ENCODE measurements at regions not wholly inside any gene's neighbourhood (a gene's known extent, or its start where the extent isn't known, plus 50 kb on each side); places are given as distances from the start of the nearest gene placed in this dataset.

GRCh38 chr1:201750120-201750519, 78.8 kb upstream of the IPO9 start:
- Histone ChIP-seq H3K36me3 (no peaks in the 10 kb centered on the region), H3K4me1 (peaks cover 6 to 16% of the 10 kb centered on the region in 2 donors), H3K27me3 (peaks cover 0 to 2% (median 0%) of the 10 kb centered on the region in 3 donors), H3K27ac (peak overlapping the region in 1 of 4 donors; percentile 30), H3K9me3 (no peaks in the 10 kb centered on the region), H3K4me3 (no peak overlapping the region)
- intact Hi-C loops (cut with DNase I; ENCODE audit: low total_unique reads), result no loop called here
- in situ Hi-C loops (cut with MboI; ENCODE audit: low sequenced_read_pairs in 4 of 4), result no loop called here
- DNase-seq (no peak), ATAC-seq (no peak)
- TF ChIP-seq POLR2A (IDR thresholded peaks at IDR 0.05) (no peak), CTCF (IDR thresholded peaks at IDR 0.05 in 4 of 5, conservative IDR thresholded peaks at IDR 0.05 in 1 of 5) (no peak)

DNA sequence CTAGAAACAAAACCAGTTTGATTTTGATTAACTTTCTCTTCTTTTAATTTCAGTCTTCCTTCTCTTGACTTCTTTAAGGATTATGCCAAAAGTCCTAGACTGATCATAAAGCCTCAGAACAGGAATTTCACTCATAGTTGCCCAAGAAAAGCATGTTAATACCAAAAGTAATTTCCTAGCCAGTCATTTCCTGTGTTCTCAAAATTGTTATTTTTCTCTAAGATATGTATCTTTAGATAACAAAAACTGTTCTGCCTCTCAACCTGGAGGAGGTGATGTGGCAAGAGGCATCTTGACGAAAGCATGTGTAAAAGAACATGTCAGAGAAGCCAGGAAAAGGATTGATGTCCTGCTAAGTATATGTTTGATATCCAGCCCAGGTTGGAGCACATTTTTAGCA, 78.0 kb upstream of the IPO9 start:
- in situ Hi-C loops (cut with MboI; ENCODE audit: low sequenced_read_pairs in 4 of 4), result no loop called here

DNA sequence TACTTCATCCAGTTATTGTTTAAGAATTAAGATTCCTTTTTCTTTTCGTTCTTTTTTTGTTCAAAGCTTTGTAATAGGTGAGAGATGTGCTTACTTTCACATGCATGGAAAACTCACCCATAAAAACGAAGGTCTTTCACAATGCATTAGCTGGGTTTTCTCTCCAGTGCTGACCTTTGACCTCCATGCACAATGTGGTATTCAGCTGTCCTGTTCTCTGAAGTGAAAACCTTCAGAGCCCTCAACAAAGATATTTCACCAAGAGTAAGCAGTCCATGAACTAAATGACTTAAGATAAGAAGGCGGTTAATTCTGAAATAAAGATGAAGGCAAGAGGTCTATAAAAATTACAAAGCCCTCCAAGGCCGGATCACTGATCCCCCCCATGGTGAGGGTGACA, 77.1 kb upstream of the IPO9 start:
- H3K4me3 ChIP-seq, result no peak overlapping the region
- no peak for ATAC-seq
- no peak overlapping the region for H3K27ac ChIP-seq
- H3K36me3 ChIP-seq, result no peaks in the 10 kb centered on the region
- no peaks in the 10 kb centered on the region for H3K9me3 ChIP-seq
- TF ChIP-seq CTCF (IDR thresholded peaks at IDR 0.05 in 4 of 5, conservative IDR thresholded peaks at IDR 0.05 in 1 of 5) (no peak), POLR2A (IDR thresholded peaks at IDR 0.05) (no peak)
- H3K27me3 ChIP-seq, result peaks cover 0 to 2% (median 0%) of the 10 kb centered on the region in 3 donors
- intact Hi-C loops (cut with DNase I; ENCODE audit: low total_unique reads) (no loop called here), in situ Hi-C loops (cut with MboI; ENCODE audit: low sequenced_read_pairs in 4 of 4) (no loop called here)
- DNase-seq, result no peak
- H3K4me1 ChIP-seq, result peaks cover 6 to 16% of the 10 kb centered on the region in 2 donors

More for the DNA sequence above, 78.0 kb upstream of the IPO9 start:
- Histone ChIP-seq H3K27ac (peak overlapping the region in 2 of 4 donors; percentile 16 to 30), H3K27me3 (peaks cover 0 to 2% (median 0%) of the 10 kb centered on the region in 3 donors), H3K36me3 (no peaks in the 10 kb centered on the region), H3K9me3 (no peaks in the 10 kb centered on the region), H3K4me1 (peaks cover 6 to 16% of the 10 kb centered on the region in 2 donors), H3K4me3 (no peak overlapping the region)
- ATAC-seq, result no peak
- intact Hi-C loops (cut with DNase I; ENCODE audit: low total_unique reads), result no loop called here
- TF ChIP-seq CTCF (IDR thresholded peaks at IDR 0.05 in 4 of 5, conservative IDR thresholded peaks at IDR 0.05 in 1 of 5) (no peak), POLR2A (IDR thresholded peaks at IDR 0.05) (no peak)
- DNase-seq, result no peak

DNA sequence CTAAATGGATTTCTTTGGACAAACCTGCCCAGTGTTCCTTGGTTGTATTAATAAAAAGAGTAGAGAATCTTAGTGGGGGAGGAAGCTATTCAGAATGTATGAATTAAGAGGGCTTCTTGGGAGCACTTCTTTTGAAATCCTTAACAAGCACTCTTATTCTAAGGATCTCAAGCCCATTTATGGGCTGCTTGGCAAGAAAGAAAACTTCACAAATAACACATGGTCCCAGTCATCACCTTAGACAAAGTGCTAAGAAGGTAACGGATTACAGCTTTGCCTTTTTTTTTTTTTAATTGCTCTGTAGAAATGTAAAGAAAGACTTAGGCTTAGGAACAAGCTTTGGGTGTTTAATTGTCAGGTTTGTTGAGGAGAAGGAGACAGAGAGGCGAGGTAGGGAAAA, 76.6 kb upstream of the IPO9 start:
- no peak for ATAC-seq

More for the DNA sequence above, 76.6 kb upstream of the IPO9 start:
- no peak overlapping the region for H3K4me3 ChIP-seq
- no peaks in the 10 kb centered on the region for H3K36me3 ChIP-seq
- H3K27ac ChIP-seq, result no peak overlapping the region
- TF ChIP-seq POLR2A (IDR thresholded peaks at IDR 0.05) (no peak), CTCF (IDR thresholded peaks at IDR 0.05 in 4 of 5, conservative IDR thresholded peaks at IDR 0.05 in 1 of 5) (no peak)
- no peaks in the 10 kb centered on the region for H3K9me3 ChIP-seq
- peaks cover 6 to 16% of the 10 kb centered on the region in 2 donors for H3K4me1 ChIP-seq
- peaks cover 0 to 2% (median 0%) of the 10 kb centered on the region in 3 donors for H3K27me3 ChIP-seq
- no peak for DNase-seq
- intact Hi-C loops (cut with DNase I; ENCODE audit: low total_unique reads) (no loop called here), in situ Hi-C loops (cut with MboI; ENCODE audit: low sequenced_read_pairs in 4 of 4) (no loop called here)
